ENCODE measurements at regions not wholly inside any gene's neighbourhood (a gene's known extent, or its start where the extent isn't known, plus 50 kb on each side); places are given as distances from the start of the nearest gene placed in this dataset.
"Not testable (repeated sequence)": the region's sequence is repeated elsewhere in the genome, so short reads cannot be mapped to it uniquely, and the experiment has no call there.

DNA sequence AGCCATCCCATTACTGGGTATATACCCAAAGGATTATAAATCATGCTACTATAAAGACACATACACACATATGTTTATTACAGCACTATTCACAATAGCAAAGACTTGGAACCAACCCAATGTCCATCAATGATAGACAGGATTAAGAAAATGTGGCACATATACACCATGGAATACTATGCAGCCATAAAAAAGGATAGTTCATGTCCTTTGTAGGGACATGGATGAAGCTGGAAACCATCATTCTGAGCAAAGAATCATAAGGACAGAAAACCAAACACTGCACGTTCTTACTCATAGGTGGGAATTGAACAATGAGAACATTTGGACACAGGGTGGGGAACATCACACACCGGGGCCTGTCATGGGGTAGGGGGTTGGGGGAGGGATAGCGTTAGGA, 60.3 kb upstream of the NMU start:
- H3K79me2 ChIP-seq (ENCODE audit: insufficient read depth, low read length); DNase-seq (ENCODE audit: low read depth); H3K36me3 ChIP-seq (ENCODE audit: insufficient read depth, low read length); H3K9ac ChIP-seq (ENCODE audit: low read length); H3K4me3 Mint-ChIP-seq (ENCODE audit: unreplicated experiment); H2AFZ ChIP-seq (ENCODE audit: low read depth, low read length); H3K27me3 Mint-ChIP-seq (ENCODE audit: low read depth, unreplicated experiment); H3K4me2 ChIP-seq (ENCODE audit: low read length); H3K27me3 ChIP-seq (ENCODE audit: insufficient read depth, low read length); H3K4me3 ChIP-seq (ENCODE audit: insufficient read depth, low read depth, low read length); H3K4me1 Mint-ChIP-seq (ENCODE audit: low read depth, unreplicated experiment); H3K9me3 ChIP-seq (ENCODE audit: insufficient read depth, low read depth, low read length); H3K27ac Mint-ChIP-seq (ENCODE audit: unreplicated experiment); FAIRE-seq; H3K36me3 Mint-ChIP-seq (ENCODE audit: low read depth, unreplicated experiment); H4K20me1 ChIP-seq (ENCODE audit: insufficient read depth, low read length); H3K27ac ChIP-seq (ENCODE audit: low read depth, low read length); H3K4me1 ChIP-seq (ENCODE audit: insufficient read depth, low read length): not testable (repeated sequence)
- peaks cover 14% of the 10 kb centered on the region for H3K9me3 Mint-ChIP-seq (ENCODE audit: unreplicated experiment)

DNA sequence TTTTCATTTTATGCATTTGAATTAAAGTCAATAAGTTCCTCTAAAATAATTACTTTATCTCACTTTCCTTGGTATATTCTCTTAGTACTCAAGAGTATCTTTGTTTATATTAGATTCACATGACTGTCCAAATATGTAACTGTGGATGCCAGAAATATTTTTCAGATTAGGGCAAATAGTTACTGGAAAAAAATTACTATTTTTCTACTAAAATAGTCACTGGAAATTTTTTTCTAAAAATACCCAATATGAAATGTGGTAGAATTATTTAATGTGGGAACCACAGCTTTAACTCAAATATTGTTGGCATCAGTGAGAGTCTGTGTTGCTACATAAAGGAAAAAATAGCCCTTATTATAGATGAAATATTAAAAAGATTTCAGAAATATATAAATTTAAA, 70.4 kb upstream of the NMU start:
- no peaks in the 10 kb centered on the region for H3K9me3 ChIP-seq (ENCODE audit: insufficient read depth, low read depth, low read length)
- no peaks in the 10 kb centered on the region for H4K20me1 ChIP-seq (ENCODE audit: insufficient read depth, low read length)
- no peaks in the 10 kb centered on the region for H3K4me1 ChIP-seq (ENCODE audit: insufficient read depth, low read length)
- H3K9ac ChIP-seq (ENCODE audit: low read length): no peak overlapping the region
- no peak overlapping the region for H3K4me2 ChIP-seq (ENCODE audit: low read length)
- Mint-ChIP-seq H3K27me3 (ENCODE audit: low read depth, unreplicated experiment) (peaks cover 4% of the 10 kb centered on the region), H3K27ac (ENCODE audit: unreplicated experiment) (no peak overlapping the region), H3K36me3 (ENCODE audit: low read depth, unreplicated experiment) (no peaks in the 10 kb centered on the region), H3K4me1 (ENCODE audit: low read depth, unreplicated experiment) (no peaks in the 10 kb centered on the region), H3K4me3 (ENCODE audit: unreplicated experiment) (no peak overlapping the region), H3K9me3 (ENCODE audit: unreplicated experiment) (peaks cover 3% of the 10 kb centered on the region)
- no peak overlapping the region for H3K4me3 ChIP-seq (ENCODE audit: insufficient read depth, low read depth, low read length)
- no peak for TF ChIP-seq EZH2 (IDR thresholded peaks at IDR 0.05; ENCODE audit: insufficient read depth, low read length)
- TF ChIP-seq, protein P1, sequence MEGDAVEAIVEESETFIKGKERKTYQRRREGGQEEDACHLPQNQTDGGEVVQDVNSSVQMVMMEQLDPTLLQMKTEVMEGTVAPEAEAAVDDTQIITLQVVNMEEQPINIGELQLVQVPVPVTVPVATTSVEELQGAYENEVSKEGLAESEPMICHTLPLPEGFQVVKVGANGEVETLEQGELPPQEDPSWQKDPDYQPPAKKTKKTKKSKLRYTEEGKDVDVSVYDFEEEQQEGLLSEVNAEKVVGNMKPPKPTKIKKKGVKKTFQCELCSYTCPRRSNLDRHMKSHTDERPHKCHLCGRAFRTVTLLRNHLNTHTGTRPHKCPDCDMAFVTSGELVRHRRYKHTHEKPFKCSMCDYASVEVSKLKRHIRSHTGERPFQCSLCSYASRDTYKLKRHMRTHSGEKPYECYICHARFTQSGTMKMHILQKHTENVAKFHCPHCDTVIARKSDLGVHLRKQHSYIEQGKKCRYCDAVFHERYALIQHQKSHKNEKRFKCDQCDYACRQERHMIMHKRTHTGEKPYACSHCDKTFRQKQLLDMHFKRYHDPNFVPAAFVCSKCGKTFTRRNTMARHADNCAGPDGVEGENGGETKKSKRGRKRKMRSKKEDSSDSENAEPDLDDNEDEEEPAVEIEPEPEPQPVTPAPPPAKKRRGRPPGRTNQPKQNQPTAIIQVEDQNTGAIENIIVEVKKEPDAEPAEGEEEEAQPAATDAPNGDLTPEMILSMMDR (IDR thresholded peaks at IDR 0.05; ENCODE audit: insufficient read depth, low read depth, low read length): no peak
- H2AFZ ChIP-seq (ENCODE audit: low read depth, low read length): no peak overlapping the region
- no peaks in the 10 kb centered on the region for H3K79me2 ChIP-seq (ENCODE audit: insufficient read depth, low read length)
- DNase-seq (ENCODE audit: low read depth) (no peak), FAIRE-seq (no peak)
- no peaks in the 10 kb centered on the region for H3K27me3 ChIP-seq (ENCODE audit: insufficient read depth, low read length)
- H3K27ac ChIP-seq (ENCODE audit: low read depth, low read length): no peak overlapping the region
- no peaks in the 10 kb centered on the region for H3K36me3 ChIP-seq (ENCODE audit: insufficient read depth, low read length)

DNA sequence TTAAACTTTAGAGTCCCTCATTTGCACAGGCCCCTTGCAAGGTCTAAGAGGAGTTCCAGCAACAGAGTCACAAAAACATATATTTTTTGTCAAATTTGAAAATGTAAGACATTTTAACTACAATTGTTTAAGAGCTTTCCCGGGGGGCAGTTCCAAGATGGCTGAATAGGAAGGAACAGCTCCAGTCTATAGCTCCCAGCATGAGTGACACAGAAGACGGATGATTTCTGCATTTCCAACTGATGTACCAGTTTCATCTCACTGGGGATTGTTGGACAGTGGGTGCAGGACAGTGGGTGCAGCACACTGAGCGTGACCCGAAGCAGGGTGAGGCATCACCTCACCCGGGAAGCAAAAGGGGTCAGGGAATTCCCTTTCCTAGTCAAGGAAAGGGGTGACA, 71.4 kb upstream of the NMU start:
- Histone ChIP-seq H3K4me2 (ENCODE audit: low read length) (no peak overlapping the region), H3K27ac (ENCODE audit: low read depth, low read length) (no peak overlapping the region), H3K79me2 (ENCODE audit: insufficient read depth, low read length) (no peaks in the 10 kb centered on the region), H4K20me1 (ENCODE audit: insufficient read depth, low read length) (no peaks in the 10 kb centered on the region), H3K4me3 (ENCODE audit: insufficient read depth, low read depth, low read length) (no peak overlapping the region), H3K27me3 (ENCODE audit: insufficient read depth, low read length) (no peaks in the 10 kb centered on the region), H3K9ac (ENCODE audit: low read length) (no peak overlapping the region), H3K9me3 (ENCODE audit: insufficient read depth, low read depth, low read length) (no peaks in the 10 kb centered on the region), H3K36me3 (ENCODE audit: insufficient read depth, low read length) (no peaks in the 10 kb centered on the region), H2AFZ (ENCODE audit: low read depth, low read length) (no peak overlapping the region), H3K4me1 (ENCODE audit: insufficient read depth, low read length) (no peaks in the 10 kb centered on the region)
- TF ChIP-seq, protein P1 (IDR thresholded peaks at IDR 0.05; ENCODE audit: insufficient read depth, low read depth, low read length): no peak
- TF ChIP-seq EZH2 (IDR thresholded peaks at IDR 0.05; ENCODE audit: insufficient read depth, low read length): no peak
- Mint-ChIP-seq H3K27me3 (ENCODE audit: low read depth, unreplicated experiment) (peaks cover 4% of the 10 kb centered on the region), H3K4me1 (ENCODE audit: low read depth, unreplicated experiment) (no peaks in the 10 kb centered on the region), H3K9me3 (ENCODE audit: unreplicated experiment) (peaks cover 3% of the 10 kb centered on the region), H3K27ac (ENCODE audit: unreplicated experiment) (no peak overlapping the region), H3K36me3 (ENCODE audit: low read depth, unreplicated experiment) (no peaks in the 10 kb centered on the region), H3K4me3 (ENCODE audit: unreplicated experiment) (no peak overlapping the region)
- no peak for DNase-seq (ENCODE audit: low read depth)
- FAIRE-seq: no peak

DNA sequence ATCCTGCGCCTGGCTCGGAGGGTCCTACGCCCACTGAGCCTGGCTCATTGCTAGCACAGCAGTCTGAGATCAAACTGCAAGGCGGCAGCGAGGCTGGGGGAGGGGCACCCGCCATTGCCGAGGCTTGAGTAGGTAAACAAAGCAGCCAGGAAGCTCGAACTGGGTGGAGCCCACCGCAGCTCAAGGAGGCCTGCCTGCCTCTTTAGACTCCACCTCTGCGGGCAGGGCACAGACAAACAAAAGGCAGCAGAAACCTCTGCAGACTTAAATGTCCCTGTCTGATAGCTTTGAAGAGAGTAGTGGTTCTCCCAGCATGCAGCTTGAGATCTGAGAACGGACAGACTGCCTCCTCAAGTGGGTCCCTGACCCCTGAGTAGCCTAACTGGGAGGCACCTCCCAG, 71.9 kb upstream of the NMU start:
- H3K4me1 ChIP-seq (ENCODE audit: insufficient read depth, low read length); FAIRE-seq; H3K27me3 Mint-ChIP-seq (ENCODE audit: low read depth, unreplicated experiment); H3K27me3 ChIP-seq (ENCODE audit: insufficient read depth, low read length); H4K20me1 ChIP-seq (ENCODE audit: insufficient read depth, low read length); H3K9me3 ChIP-seq (ENCODE audit: insufficient read depth, low read depth, low read length); H3K9ac ChIP-seq (ENCODE audit: low read length); H3K4me1 Mint-ChIP-seq (ENCODE audit: low read depth, unreplicated experiment); H3K27ac ChIP-seq (ENCODE audit: low read depth, low read length); H3K4me3 Mint-ChIP-seq (ENCODE audit: unreplicated experiment); H3K79me2 ChIP-seq (ENCODE audit: insufficient read depth, low read length); H3K9me3 Mint-ChIP-seq (ENCODE audit: unreplicated experiment); H2AFZ ChIP-seq (ENCODE audit: low read depth, low read length); H3K36me3 ChIP-seq (ENCODE audit: insufficient read depth, low read length); DNase-seq (ENCODE audit: low read depth); H3K27ac Mint-ChIP-seq (ENCODE audit: unreplicated experiment); H3K4me3 ChIP-seq (ENCODE audit: insufficient read depth, low read depth, low read length); H3K4me2 ChIP-seq (ENCODE audit: low read length); H3K36me3 Mint-ChIP-seq (ENCODE audit: low read depth, unreplicated experiment): not testable (repeated sequence)

DNA sequence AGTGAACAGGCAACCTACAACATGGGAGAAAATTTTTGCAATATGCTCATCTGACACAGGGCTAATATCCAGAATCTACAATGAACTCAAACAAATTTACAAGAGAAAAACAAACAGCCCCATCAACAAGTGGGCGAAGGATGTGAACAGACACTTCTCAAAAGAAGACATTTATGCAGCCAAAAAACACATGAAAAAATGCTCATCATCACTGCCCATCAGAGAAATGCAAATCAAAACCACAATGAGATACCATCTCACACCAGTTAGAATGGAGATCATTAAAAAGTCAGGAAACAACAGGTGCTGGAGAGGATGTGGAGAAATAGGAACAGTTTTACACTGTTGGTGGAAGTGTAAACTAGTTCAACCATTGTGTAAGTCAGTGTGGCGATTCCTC, 76.7 kb upstream of the NMU start:
- H3K9me3 ChIP-seq (ENCODE audit: insufficient read depth, low read depth, low read length); H3K4me3 ChIP-seq (ENCODE audit: insufficient read depth, low read depth, low read length); H3K79me2 ChIP-seq (ENCODE audit: insufficient read depth, low read length); H3K9me3 Mint-ChIP-seq (ENCODE audit: unreplicated experiment); FAIRE-seq; H3K4me1 Mint-ChIP-seq (ENCODE audit: low read depth, unreplicated experiment); H3K4me3 Mint-ChIP-seq (ENCODE audit: unreplicated experiment); H3K36me3 ChIP-seq (ENCODE audit: insufficient read depth, low read length); H3K9ac ChIP-seq (ENCODE audit: low read length); H3K27me3 ChIP-seq (ENCODE audit: insufficient read depth, low read length); H3K4me2 ChIP-seq (ENCODE audit: low read length); H2AFZ ChIP-seq (ENCODE audit: low read depth, low read length); DNase-seq (ENCODE audit: low read depth); H3K36me3 Mint-ChIP-seq (ENCODE audit: low read depth, unreplicated experiment); H3K27me3 Mint-ChIP-seq (ENCODE audit: low read depth, unreplicated experiment); H4K20me1 ChIP-seq (ENCODE audit: insufficient read depth, low read length); H3K27ac ChIP-seq (ENCODE audit: low read depth, low read length); H3K4me1 ChIP-seq (ENCODE audit: insufficient read depth, low read length); H3K27ac Mint-ChIP-seq (ENCODE audit: unreplicated experiment): not testable (repeated sequence)
